OCI-LY1 (cell line): ENCODE measurements at regions not wholly inside any gene's neighbourhood (a gene's known extent, or its start where the extent isn't known, plus 50 kb on each side); places are given as distances from the start of the nearest gene placed in this dataset.

Experiments used
- H2AFZ ChIP-seq: fragments of 200-600 bp; sonication (generic), shearing (Covaris generic); 2 replicates; pipeline ENCODE4 v1.6.0; 2014; ENCODE audit warnings: antibody characterized with exemption, mild to moderate bottlenecking, low read length
- H3F3A ChIP-seq: fragments of 200-600 bp; sonication (generic), shearing (Covaris generic); 2 replicates; pipeline ENCODE4 v1.6.0; 2014; ENCODE audit warnings: mild to moderate bottlenecking, antibody characterized with exemption, low read length, moderate library complexity; ENCODE audit not compliant: insufficient read depth
- H3K27ac ChIP-seq: fragments of 200-600 bp; sonication (generic); 2 replicates; pipeline ENCODE4 v1.5.1; 2014; ENCODE audit warnings: low read length, mixed run types, mild to moderate bottlenecking, low read depth; ENCODE audit not compliant: poor library complexity, severe bottlenecking
- H3K27me3 ChIP-seq: fragments of 200-600 bp; sonication (generic); 2 replicates; pipeline ENCODE4 v1.6.0; 2014; ENCODE audit warnings: antibody characterized with exemption, mild to moderate bottlenecking, low read length, moderate library complexity; ENCODE audit not compliant: insufficient read depth
- H3K36me3 ChIP-seq: fragments of 200-600 bp; sonication (generic); 2 replicates; pipeline ENCODE4 v1.6.1; 2014; ENCODE audit warnings: mild to moderate bottlenecking, antibody characterized with exemption, low read length, moderate library complexity, mixed read lengths; ENCODE audit not compliant: insufficient read depth
- H3K4me1 ChIP-seq: fragments of 200-600 bp; sonication (generic); 2 replicates; pipeline ENCODE4 v1.5.1; 2014; ENCODE audit warnings: mild to moderate bottlenecking, low read length, moderate library complexity; ENCODE audit not compliant: insufficient read depth, severe bottlenecking
- H3K4me2 ChIP-seq: fragments of 200-600 bp; sonication (generic), shearing (Covaris generic); 2 replicates; pipeline ENCODE4 v1.6.1; 2014; ENCODE audit warnings: low read length
- H3K4me3 ChIP-seq: fragments of 200-600 bp; sonication (generic); 2 replicates; pipeline ENCODE4 v1.5.1; 2014; ENCODE audit warnings: low read length, low read depth, mild to moderate bottlenecking, mixed read lengths; ENCODE audit not compliant: poor library complexity, severe bottlenecking
- H3K79me2 ChIP-seq: fragments of 200-600 bp; shearing (Covaris generic); 2 replicates; pipeline ENCODE4 v1.6.1; 2016; ENCODE audit warnings: mixed run types, low read length, mixed read lengths; ENCODE audit not compliant: insufficient read depth
- H3K9ac ChIP-seq: fragments of 200-600 bp; sonication (generic), shearing (Covaris generic); 2 replicates; pipeline ENCODE4 v1.6.1; 2014; ENCODE audit warnings: mild to moderate bottlenecking, low read length, mixed read lengths
- H3K9me2 ChIP-seq: fragments of 200-600 bp; sonication (generic), shearing (Covaris generic); 2 replicates; pipeline ENCODE4 v1.6.1; 2014; ENCODE audit warnings: low read depth, mild to moderate bottlenecking, low read length, mixed read lengths
- H3K9me3 ChIP-seq: fragments of 200-600 bp; shearing (Covaris generic); 2 replicates; pipeline ENCODE4 v1.6.1; 2014; ENCODE audit warnings: low read length, mixed read lengths
- H4K20me1 ChIP-seq: fragments of 200-600 bp; sonication (generic), shearing (Covaris generic); 2 replicates; pipeline ENCODE4 v1.6.0; 2016; ENCODE audit warnings: mild to moderate bottlenecking, low read length; ENCODE audit not compliant: insufficient read depth
- EZH2 ChIP-seq: fragments of 200-600 bp; sonication (generic), shearing (Covaris generic); IDR thresholded peaks from 2 replicates; pipeline ENCODE4 v1.8.0; 2017; ENCODE audit warnings: borderline replicate concordance, mixed run types, mild to moderate bottlenecking, antibody characterized with exemption, low read length, moderate library complexity, mixed read lengths
- TF ChIP-seq, protein P1 (sequence below): fragments of 200-600 bp; sonication (generic), shearing (Covaris generic); IDR thresholded peaks from 2 replicates; pipeline ENCODE4 v1.5.1; 2017; ENCODE audit warnings: mild to moderate bottlenecking, antibody characterized with exemption, low read length, moderate library complexity, mixed read lengths

DNA sequence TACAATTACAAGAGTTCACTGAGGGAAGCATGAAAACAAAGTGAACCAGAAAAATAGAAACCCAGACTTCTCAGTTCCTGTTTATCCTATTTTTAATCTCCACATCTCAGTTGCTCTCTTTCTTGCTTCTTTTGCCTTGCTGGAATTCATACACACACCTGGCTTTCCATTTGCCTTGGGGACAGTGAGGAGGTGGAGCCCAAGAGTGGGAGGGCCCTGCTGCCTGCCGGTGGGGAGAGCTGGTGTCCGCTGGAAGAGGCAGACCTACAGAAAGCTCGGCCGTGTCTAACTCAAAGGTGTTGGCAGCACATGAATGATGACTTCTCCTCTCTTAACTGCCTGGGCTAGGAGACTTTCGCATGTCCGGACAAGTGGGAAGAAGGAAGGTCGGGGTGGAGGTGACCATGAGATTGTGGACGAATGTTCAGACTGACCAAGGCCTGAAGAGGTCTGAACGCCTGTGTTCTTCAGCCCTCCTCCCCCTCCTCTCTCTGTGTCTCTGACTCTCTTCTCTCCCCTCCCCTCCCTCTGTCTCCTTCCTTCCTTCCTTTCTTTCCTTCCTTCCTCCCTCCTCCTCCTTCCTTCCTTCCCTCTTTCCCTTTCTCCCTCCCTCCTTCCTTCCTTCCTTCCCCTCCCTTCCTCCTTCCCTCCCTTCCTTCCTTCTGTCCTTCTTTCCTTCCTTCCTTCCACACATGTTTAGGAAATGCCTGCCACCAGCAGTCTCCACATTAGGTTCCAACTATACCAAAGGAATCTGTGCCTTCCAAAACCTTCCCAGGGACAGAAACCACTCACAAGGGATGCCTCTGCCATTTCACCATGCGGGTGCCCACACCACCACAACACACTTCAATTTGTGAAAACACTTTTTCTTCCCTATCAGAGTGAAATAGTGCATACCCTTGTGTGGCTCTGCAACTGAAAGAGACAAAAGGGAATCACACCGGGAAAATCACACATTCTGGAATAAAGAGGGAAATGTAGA is 157.3 kb upstream of the RUNX1 start:
- Histone ChIP-seq H3F3A (no peaks in the 10 kb centered on the region), H3K9me3 (no peaks in the 10 kb centered on the region), H3K9ac (peak overlapping the region; percentile 60), H3K4me1 (peaks cover 43% of the 10 kb centered on the region), H3K4me3 (peak overlapping the region; percentile 30), H3K27me3 (no peaks in the 10 kb centered on the region), H3K36me3 (no peaks in the 10 kb centered on the region), H3K4me2 (peak overlapping the region; percentile 47), H4K20me1 (no peaks in the 10 kb centered on the region), H3K9me2 (no peaks in the 10 kb centered on the region), H3K79me2 (no peaks in the 10 kb centered on the region), H2AFZ (no peak overlapping the region), H3K27ac (peak overlapping the region; percentile 90)
- TF ChIP-seq EZH2 = no peak
- TF ChIP-seq, protein P1, sequence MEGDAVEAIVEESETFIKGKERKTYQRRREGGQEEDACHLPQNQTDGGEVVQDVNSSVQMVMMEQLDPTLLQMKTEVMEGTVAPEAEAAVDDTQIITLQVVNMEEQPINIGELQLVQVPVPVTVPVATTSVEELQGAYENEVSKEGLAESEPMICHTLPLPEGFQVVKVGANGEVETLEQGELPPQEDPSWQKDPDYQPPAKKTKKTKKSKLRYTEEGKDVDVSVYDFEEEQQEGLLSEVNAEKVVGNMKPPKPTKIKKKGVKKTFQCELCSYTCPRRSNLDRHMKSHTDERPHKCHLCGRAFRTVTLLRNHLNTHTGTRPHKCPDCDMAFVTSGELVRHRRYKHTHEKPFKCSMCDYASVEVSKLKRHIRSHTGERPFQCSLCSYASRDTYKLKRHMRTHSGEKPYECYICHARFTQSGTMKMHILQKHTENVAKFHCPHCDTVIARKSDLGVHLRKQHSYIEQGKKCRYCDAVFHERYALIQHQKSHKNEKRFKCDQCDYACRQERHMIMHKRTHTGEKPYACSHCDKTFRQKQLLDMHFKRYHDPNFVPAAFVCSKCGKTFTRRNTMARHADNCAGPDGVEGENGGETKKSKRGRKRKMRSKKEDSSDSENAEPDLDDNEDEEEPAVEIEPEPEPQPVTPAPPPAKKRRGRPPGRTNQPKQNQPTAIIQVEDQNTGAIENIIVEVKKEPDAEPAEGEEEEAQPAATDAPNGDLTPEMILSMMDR = no peak

DNA sequence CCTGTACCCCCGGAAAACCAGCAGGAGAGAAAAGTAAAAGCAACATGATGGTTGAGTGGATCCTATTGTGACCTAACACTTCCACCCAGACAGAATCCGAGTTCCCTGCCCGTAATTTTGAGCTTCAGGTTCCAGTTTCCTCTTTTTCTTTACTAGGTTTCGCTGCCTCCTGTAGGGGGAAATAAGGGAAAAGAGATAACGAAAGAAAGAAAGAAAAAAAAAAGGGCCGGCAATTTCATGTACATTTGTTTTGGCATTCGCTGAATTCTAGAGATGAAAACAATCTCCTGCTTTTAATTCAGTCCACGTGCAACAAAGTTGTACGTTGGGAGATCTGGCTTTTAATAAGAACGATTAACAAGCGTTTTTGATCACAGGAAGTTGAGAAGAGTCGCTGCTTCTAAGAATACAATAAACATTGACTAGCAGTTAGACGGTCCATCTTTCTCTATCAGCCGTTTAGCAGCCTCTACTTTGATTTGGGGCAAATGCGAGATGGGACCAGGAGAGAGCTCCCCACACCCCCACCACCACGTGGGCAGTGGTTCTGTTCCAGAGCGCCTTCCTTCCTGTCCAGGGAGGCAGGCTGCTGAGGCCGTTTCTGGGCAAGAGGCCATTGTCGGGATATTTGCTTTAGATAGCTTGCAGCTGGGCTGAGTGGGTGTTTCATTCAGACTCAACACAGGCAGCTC is 155.9 kb upstream of the RUNX1 start:
- peak overlapping the region; percentile 90 for H3K27ac ChIP-seq
- no peaks in the 10 kb centered on the region for H4K20me1 ChIP-seq
- H3K9me2 ChIP-seq = no peaks in the 10 kb centered on the region
- H3K4me1 ChIP-seq = peaks cover 43% of the 10 kb centered on the region
- no peaks in the 10 kb centered on the region for H3F3A ChIP-seq
- peak overlapping the region; percentile 47 for H3K4me2 ChIP-seq
- H3K9ac ChIP-seq = peak overlapping the region; percentile 60
- H3K27me3 ChIP-seq = no peaks in the 10 kb centered on the region
- no peaks in the 10 kb centered on the region for H3K9me3 ChIP-seq
- peak overlapping the region; percentile 23 for H3K4me3 ChIP-seq
- no peaks in the 10 kb centered on the region for H3K79me2 ChIP-seq
- peak overlapping the region; percentile 14; the same call in 1 of the 2 replicates for H2AFZ ChIP-seq
- TF ChIP-seq EZH2 = no peak
- TF ChIP-seq, protein P1 = no peak; the same call in 1 of the 2 replicates
- H3K36me3 ChIP-seq = no peaks in the 10 kb centered on the region

DNA sequence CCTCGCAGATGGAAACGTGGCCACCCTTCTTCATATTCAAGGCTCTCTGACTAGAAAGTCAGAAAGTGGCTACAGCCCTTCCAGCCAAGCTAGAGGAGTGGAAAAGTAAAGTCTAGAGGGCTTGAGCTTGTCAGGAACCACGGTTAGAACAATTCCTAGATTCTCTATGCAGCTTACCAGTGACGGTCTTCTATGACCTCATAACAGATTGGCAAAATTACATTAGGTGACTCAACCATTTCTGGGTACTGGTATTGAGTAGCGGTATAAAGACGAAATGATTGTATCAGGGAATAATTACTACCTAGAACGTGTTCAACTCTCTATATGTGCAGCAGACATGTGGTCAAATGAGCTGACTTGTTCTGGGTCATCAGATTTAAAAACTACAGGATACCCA is 155.0 kb upstream of the RUNX1 start:
- Histone ChIP-seq H3K79me2 (no peaks in the 10 kb centered on the region), H3K4me2 (peak overlapping the region; percentile 47; the same call in 1 of the 2 replicates), H3K9ac (no peak overlapping the region), H3K4me1 (peaks cover 43% of the 10 kb centered on the region), H3K4me3 (no peak overlapping the region), H3K27me3 (no peaks in the 10 kb centered on the region), H3K9me2 (no peaks in the 10 kb centered on the region), H3F3A (no peaks in the 10 kb centered on the region), H3K9me3 (no peaks in the 10 kb centered on the region), H3K27ac (peak overlapping the region; percentile 5), H4K20me1 (no peaks in the 10 kb centered on the region), H3K36me3 (no peaks in the 10 kb centered on the region), H2AFZ (no peak overlapping the region)
- TF ChIP-seq, protein P1 = no peak
- no peak for TF ChIP-seq EZH2
